ENCODE measurements at regions not wholly inside any gene's neighbourhood (a gene's known extent, or its start where the extent isn't known, plus 50 kb on each side); places are given as distances from the start of the nearest gene placed in this dataset.

GRCh38 chr15:94682171-94682570 is 450.8 kb downstream of the MCTP2 start:
- intact Hi-C loops (cut with micrococcal nuclease) = no loop called here
- Mint-ChIP-seq H3K27ac (no peak overlapping the region), H3K27me3 (peaks cover 8% of the 10 kb centered on the region), H3K4me3 (no peak overlapping the region), H3K9me3 (no peaks in the 10 kb centered on the region), H3K36me3 (ENCODE audit: low read depth) (no peaks in the 10 kb centered on the region), H3K4me1 (ENCODE audit: low read depth) (no peaks in the 10 kb centered on the region)
- POLR2A ChIA-PET = no interaction called here
- ATAC-seq = no peak
- TF ChIP-seq, protein P1, sequence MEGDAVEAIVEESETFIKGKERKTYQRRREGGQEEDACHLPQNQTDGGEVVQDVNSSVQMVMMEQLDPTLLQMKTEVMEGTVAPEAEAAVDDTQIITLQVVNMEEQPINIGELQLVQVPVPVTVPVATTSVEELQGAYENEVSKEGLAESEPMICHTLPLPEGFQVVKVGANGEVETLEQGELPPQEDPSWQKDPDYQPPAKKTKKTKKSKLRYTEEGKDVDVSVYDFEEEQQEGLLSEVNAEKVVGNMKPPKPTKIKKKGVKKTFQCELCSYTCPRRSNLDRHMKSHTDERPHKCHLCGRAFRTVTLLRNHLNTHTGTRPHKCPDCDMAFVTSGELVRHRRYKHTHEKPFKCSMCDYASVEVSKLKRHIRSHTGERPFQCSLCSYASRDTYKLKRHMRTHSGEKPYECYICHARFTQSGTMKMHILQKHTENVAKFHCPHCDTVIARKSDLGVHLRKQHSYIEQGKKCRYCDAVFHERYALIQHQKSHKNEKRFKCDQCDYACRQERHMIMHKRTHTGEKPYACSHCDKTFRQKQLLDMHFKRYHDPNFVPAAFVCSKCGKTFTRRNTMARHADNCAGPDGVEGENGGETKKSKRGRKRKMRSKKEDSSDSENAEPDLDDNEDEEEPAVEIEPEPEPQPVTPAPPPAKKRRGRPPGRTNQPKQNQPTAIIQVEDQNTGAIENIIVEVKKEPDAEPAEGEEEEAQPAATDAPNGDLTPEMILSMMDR (IDR thresholded peaks at IDR 0.05) = no peak
- CTCF ChIA-PET = no interaction called here
- DNase-seq = no peak

- Mint-ChIP-seq H3K9me3 (no peaks in the 10 kb centered on the region), H3K4me1 (ENCODE audit: low read depth) (no peaks in the 10 kb centered on the region), H3K36me3 (ENCODE audit: low read depth) (no peaks in the 10 kb centered on the region), H3K27ac (no peak overlapping the region), H3K27me3 (peaks cover 2% of the 10 kb centered on the region), H3K4me3 (no peak overlapping the region)
- ATAC-seq (no peak), DNase-seq (no peak)
- intact Hi-C loops (cut with micrococcal nuclease) = no loop called here
- ChIA-PET CTCF (interaction anchor here (1.7 kb wide), 1 partner anchor 13 kb away, joined by 8 read pairs; no protein-coding TSS in a partner anchor), POLR2A (no interaction called here)
- TF ChIP-seq, protein P1 (IDR thresholded peaks at IDR 0.05) = no peak
Observed at GRCh38 chr15:94683902-94684301, 452.5 kb downstream of the MCTP2 start.

DNA sequence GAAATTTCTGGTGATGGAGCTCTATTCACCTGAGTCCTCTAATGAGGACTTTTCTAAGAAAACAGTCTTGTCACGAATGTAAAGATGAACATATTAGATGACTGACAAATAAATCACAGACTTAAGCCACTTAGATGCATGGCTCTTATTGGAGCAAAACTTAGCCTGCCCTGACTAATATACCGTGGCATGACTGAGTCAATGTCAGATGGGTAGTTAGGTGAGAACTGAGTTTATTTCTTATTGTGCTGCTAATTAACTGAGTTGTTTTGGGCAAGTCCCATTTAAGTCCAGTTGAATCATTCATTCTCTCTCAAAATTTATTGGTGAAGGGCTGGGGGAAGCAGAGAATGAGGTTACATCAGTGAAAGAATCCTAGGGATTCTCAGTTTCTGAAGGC is 459.8 kb downstream of the MCTP2 start:
- Mint-ChIP-seq H3K9me3 (no peaks in the 10 kb centered on the region), H3K4me1 (ENCODE audit: low read depth) (no peaks in the 10 kb centered on the region), H3K27me3 (no peaks in the 10 kb centered on the region), H3K27ac (no peak overlapping the region), H3K36me3 (ENCODE audit: low read depth) (no peaks in the 10 kb centered on the region), H3K4me3 (no peak overlapping the region)
- DNase-seq = no peak
- POLR2A ChIA-PET = no interaction called here
- no peak for ATAC-seq
- TF ChIP-seq, protein P1 (IDR thresholded peaks at IDR 0.05) = no peak
- intact Hi-C loops (cut with micrococcal nuclease) = no loop called here
- CTCF ChIA-PET = interaction anchor here (1.0 kb wide), 1 partner anchor 20 kb away, joined by 3 read pairs; no protein-coding TSS in a partner anchor

GRCh38 chr15:94692710-94693109 is 461.3 kb downstream of the MCTP2 start:
- intact Hi-C loops (cut with micrococcal nuclease) = no loop called here
- TF ChIP-seq, protein P1 (IDR thresholded peaks at IDR 0.05) = no peak
- Mint-ChIP-seq H3K27ac (no peak overlapping the region), H3K9me3 (no peaks in the 10 kb centered on the region), H3K36me3 (ENCODE audit: low read depth) (no peaks in the 10 kb centered on the region), H3K4me3 (no peak overlapping the region), H3K27me3 (no peaks in the 10 kb centered on the region), H3K4me1 (ENCODE audit: low read depth) (no peaks in the 10 kb centered on the region)
- ATAC-seq = no peak
- CTCF ChIA-PET = no interaction called here
- POLR2A ChIA-PET = no interaction called here
- DNase-seq = no peak

- ChIA-PET POLR2A (no interaction called here), CTCF (no interaction called here)
- intact Hi-C loops (cut with micrococcal nuclease) = no loop called here
- no peaks in the 10 kb centered on the region for H3K36me3 Mint-ChIP-seq (ENCODE audit: low read depth)
- TF ChIP-seq, protein P1 (IDR thresholded peaks at IDR 0.05) = no peak
- H3K4me3 Mint-ChIP-seq = no peak overlapping the region
- H3K27me3 Mint-ChIP-seq = peaks cover 2% of the 10 kb centered on the region
- no peaks in the 10 kb centered on the region for H3K4me1 Mint-ChIP-seq (ENCODE audit: low read depth)
- DNase-seq (no peak), ATAC-seq (no peak)
- H3K27ac Mint-ChIP-seq = no peak overlapping the region
- no peaks in the 10 kb centered on the region for H3K9me3 Mint-ChIP-seq
Observed at GRCh38 chr15:94700211-94700610, 468.9 kb downstream of the MCTP2 start.

Data from activated CD8-positive, alpha-beta T cell treated with anti-CD3 and anti-CD28 coated beads for 36 hours (primary cell).